ENCODE measurements at regions not wholly inside any gene's neighbourhood (a gene's known extent, or its start where the extent isn't known, plus 50 kb on each side); places are given as distances from the start of the nearest gene placed in this dataset.

- POLR2A ChIA-PET (ENCODE audit: unreplicated experiment) = no interaction called here
- Histone ChIP-seq H2BK15ac (ENCODE audit: low read depth, low read length) (no peak overlapping the region), H3K14ac (replicated peaks; ENCODE audit: low read depth, low read length) (no peak overlapping the region), H3K4me1 (ENCODE audit: control insufficient read depth, insufficient read depth, low read length) (peaks cover 12% of the 10 kb centered on the region), H3K23ac (ENCODE audit: low read depth, low read length) (no peak overlapping the region), H2BK20ac (ENCODE audit: low read depth, low read length) (no peak overlapping the region; the same call in 1 of the 2 replicates), H4K91ac (ENCODE audit: insufficient read depth, low read depth, low read length) (no peak overlapping the region), H3K79me1 (ENCODE audit: low read depth in 1 of 2, low read length in 2 of 2) (no peaks in the 10 kb centered on the region), H3K4me2 (ENCODE audit: low read depth, low read length) (no peak overlapping the region), H3K56ac (ENCODE audit: extremely low read depth, insufficient read depth, low read length) (no peak overlapping the region), H2AK5ac (ENCODE audit: low read depth, low read length) (peak overlapping the region; percentile 21; the same call in 1 of the 2 replicates), H4K20me1 (ENCODE audit: insufficient read depth, low read length) (no peaks in the 10 kb centered on the region), H3K9me3 (ENCODE audit: control insufficient read depth, insufficient read depth, low read length) (no peaks in the 10 kb centered on the region), H3K27ac (ENCODE audit: insufficient read depth, low read length) (no peak overlapping the region), H3K27me3 (ENCODE audit: control insufficient read depth, insufficient read depth, low read length) (no peaks in the 10 kb centered on the region), H2AK9ac (replicated peaks; ENCODE audit: low read depth, low read length, poor library complexity) (no peak overlapping the region), H3K18ac (ENCODE audit: low read depth, low read length) (no peak overlapping the region), H3K9me1 (ENCODE audit: insufficient read depth, low read length) (peaks cover 3% of the 10 kb centered on the region; the same call in 1 of the 2 replicates), H4K8ac (ENCODE audit: low read depth in 2 of 2, low read length in 2 of 2) (no peak overlapping the region), H3K36me3 (ENCODE audit: control insufficient read depth, insufficient read depth, low read length) (no peaks in the 10 kb centered on the region), H2BK5ac (ENCODE audit: low read depth, low read length, poor library complexity, severe bottlenecking) (no peak overlapping the region), H2BK120ac (ENCODE audit: low read depth, low read length) (no peak overlapping the region), H3K9ac (ENCODE audit: low read depth, low read length) (no peak overlapping the region), H3K4ac (ENCODE audit: low read depth, low read length) (no peak overlapping the region), H2AFZ (replicated peaks; ENCODE audit: low read length, poor library complexity) (no peak overlapping the region), H4K5ac (ENCODE audit: low read depth, low read length) (no peak overlapping the region), H3K4me3 (ENCODE audit: insufficient read depth, low read depth, low read length) (no peak overlapping the region)
- no peak for TF ChIP-seq CTCF (conservative IDR thresholded peaks at IDR 0.05; ENCODE audit: low read depth, low read length)
- no peak for TF ChIP-seq MAFK (IDR thresholded peaks at IDR 0.05; ENCODE audit: low read depth, low read length)
- TF ChIP-seq POLR2A (IDR thresholded peaks at IDR 0.05; ENCODE audit: low read depth, low read length) = no peak
- TF ChIP-seq MAZ (IDR thresholded peaks at IDR 0.05; ENCODE audit: borderline replicate concordance, low read depth, low read length) = no peak
- TF ChIP-seq FOS (IDR thresholded peaks at IDR 0.05; ENCODE audit: low read depth, low read length) = no peak
- no peak for TF ChIP-seq RAD21 (IDR thresholded peaks at IDR 0.05; ENCODE audit: low read length)
- TF ChIP-seq SMC3 (IDR thresholded peaks at IDR 0.05; ENCODE audit: low read depth, low read length) = no peak
- no peak for TF ChIP-seq MXI1 (IDR thresholded peaks at IDR 0.05; ENCODE audit: borderline replicate concordance, low read depth, low read length)
- no peak for TF ChIP-seq BHLHE40 (IDR thresholded peaks at IDR 0.05; ENCODE audit: low read depth, low read length)
- TF ChIP-seq CHD1 (IDR thresholded peaks at IDR 0.05; ENCODE audit: low read depth, low read length) = no peak
- no peak for TF ChIP-seq RCOR1 (IDR thresholded peaks at IDR 0.05; ENCODE audit: insufficient replicate concordance, low read length)
- TF ChIP-seq ELK1 (IDR thresholded peaks at IDR 0.05; ENCODE audit: borderline replicate concordance, low read depth, low read length) = no peak
- no peak for TF ChIP-seq NFE2L2 (IDR thresholded peaks at IDR 0.05; ENCODE audit: low read depth, low read length)
- no peak for TF ChIP-seq USF2 (IDR thresholded peaks at IDR 0.05; ENCODE audit: low read depth, low read length)
- CTCF ChIA-PET = no interaction called here
- no CpG with 5 or more reads among the region's 3 CpGs for WGBS, 2 experiments (ENCODE audit: extremely low coverage in 2 of 2, insufficient read length in 1 of 2)
- no peak for DNase-seq
- BruUV-seq (replicated peaks) = no TSS peak
- dilution Hi-C loops (cut with HindIII; ENCODE audit: low sequenced_read_pairs, unreplicated experiment) (no loop called here), in situ Hi-C loops (cut with MboI; ENCODE audit: low sequenced_read_pairs) (no loop called here), intact Hi-C loops (cut with micrococcal nuclease) (no loop called here)
- no peak for ATAC-seq (ENCODE audit: low read depth)
These were observed 63.1 kb upstream of the FRY start for GRCh38 chr13:31968473-31968872.
